HepG2 (cell line): ENCODE measurements at regions not wholly inside any gene's neighbourhood (a gene's known extent, or its start where the extent isn't known, plus 50 kb on each side); places are given as distances from the start of the nearest gene placed in this dataset.

Experiments
- AGO1 ChIP-seq: fragments of 200-400 bp; formaldehyde crosslinking; IDR thresholded peaks from 2 replicates; pipeline ENCODE4 v1.6.1; 2017; ENCODE audit warnings: mild to moderate bottlenecking, low read depth, low read length, moderate library complexity; ENCODE audit not compliant: poor library complexity, severe bottlenecking
- E2F2 ChIP-seq: sonication (generic); formaldehyde crosslinking; IDR thresholded peaks from 2 replicates; pipeline ENCODE4 v1.4.0; 2020; ENCODE audit warnings: missing genetic modification reagents, borderline replicate concordance
- FOXO4 ChIP-seq: sonication (generic); formaldehyde crosslinking; conservative IDR thresholded peaks from 2 replicates; pipeline ENCODE4 v1.8.1; 2023; ENCODE audit warnings: missing genetic modification reagents
- HNF4G ChIP-seq, 2 experiments: sonication (generic) in 1 of 2; formaldehyde crosslinking in 1 of 2; IDR thresholded peaks; 2 replicates each; pipeline versions ENCODE4 v1.4.0 to v1.6.1; 2011 to 2020; ENCODE audit warnings: borderline replicate concordance in 2 of 2, low read depth in 2 of 2, mild to moderate bottlenecking in 2 of 2, low read length in 1 of 2, missing genetic modification reagents in 1 of 2, moderate library complexity in 1 of 2
- KLF15 ChIP-seq: sonication (generic); formaldehyde crosslinking; IDR thresholded peaks from 2 replicates; pipeline ENCODE4 v1.8.1; 2023; ENCODE audit warnings: borderline replicate concordance, mild to moderate bottlenecking, inconsistent platforms, missing genetic modification reagents, mixed read lengths
- KLF16 ChIP-seq, 2 experiments: sonication (generic) in 1 of 2; formaldehyde crosslinking in 1 of 2; IDR thresholded peaks; 2 replicates each; pipeline versions ENCODE4 v1.6.1 to v1.8.0; 2016 to 2023; ENCODE audit warnings: missing genetic modification reagents in 2 of 2, missing compliant biosample characterization in 1 of 2
- KLF9 ChIP-seq: IDR thresholded peaks from 2 replicates; pipeline ENCODE4 v1.6.1; 2016; ENCODE audit warnings: low read depth
- MED13 ChIP-seq: sonication (generic); formaldehyde crosslinking; IDR thresholded peaks from 2 replicates; pipeline ENCODE4 v1.5.0; 2020; ENCODE audit warnings: missing genetic modification reagents
- MED8 ChIP-seq: sonication (generic); formaldehyde crosslinking; IDR thresholded peaks from 2 replicates; pipeline ENCODE4 v1.8.1; 2023; ENCODE audit warnings: mild to moderate bottlenecking, missing genetic modification reagents; ENCODE audit not compliant: insufficient replicate concordance
- MTA3 ChIP-seq: sonication (generic); formaldehyde crosslinking; IDR thresholded peaks from 2 replicates; pipeline ENCODE4 v1.4.0; 2020; ENCODE audit warnings: missing genetic modification reagents
- SIX1 ChIP-seq: sonication (generic); formaldehyde crosslinking; IDR thresholded peaks from 2 replicates; pipeline ENCODE4 v1.4.0; 2020; ENCODE audit warnings: missing genetic modification reagents, borderline replicate concordance
- ZNF121 ChIP-seq: sonication (generic); formaldehyde crosslinking; IDR thresholded peaks from 2 replicates; pipeline ENCODE4 v1.5.0; 2020; ENCODE audit warnings: mild to moderate bottlenecking, missing genetic modification reagents
- ZNF337 ChIP-seq: sonication (generic); formaldehyde crosslinking; IDR thresholded peaks from 2 replicates; pipeline ENCODE4 v1.5.1; 2020; ENCODE audit warnings: missing genetic modification reagents, low read depth, mild to moderate bottlenecking, borderline replicate concordance
- ZNF547 ChIP-seq: sonication (generic); formaldehyde crosslinking; IDR thresholded peaks from 2 replicates; pipeline ENCODE4 v1.5.1; 2020; ENCODE audit warnings: mild to moderate bottlenecking, missing genetic modification reagents
- ZNF687 ChIP-seq: sonication (generic); formaldehyde crosslinking; IDR thresholded peaks from 2 replicates; pipeline ENCODE4 v1.5.1; 2020; ENCODE audit warnings: mild to moderate bottlenecking, missing genetic modification reagents, moderate library complexity
- ZNF75D ChIP-seq: sonication (generic); formaldehyde crosslinking; IDR thresholded peaks from 2 replicates; pipeline ENCODE4 v1.8.1; 2023; ENCODE audit warnings: missing genetic modification reagents, mild to moderate bottlenecking, borderline replicate concordance
- ZSCAN20 ChIP-seq: sonication (generic); formaldehyde crosslinking; IDR thresholded peaks from 2 replicates; pipeline ENCODE4 v1.4.0; 2020; ENCODE audit warnings: missing genetic modification reagents, mild to moderate bottlenecking, borderline replicate concordance
- ZUFSP ChIP-seq: sonication (generic); formaldehyde crosslinking; IDR thresholded peaks from 2 replicates; pipeline ENCODE4 v1.9.0; 2021; ENCODE audit warnings: missing genetic modification reagents, mild to moderate bottlenecking, borderline replicate concordance

GRCh38 chr1:54488779-54489626 is 59.0 kb upstream of the ACOT11 start (continued):
- no peak for TF ChIP-seq FOXO4 (CRISPR knock-in tag)
- no peak for TF ChIP-seq ZSCAN20
- TF ChIP-seq ZUFSP, result no peak
- peak; percentile 15 for TF ChIP-seq AGO1
- no peak for TF ChIP-seq ZNF75D
- TF ChIP-seq KLF16 (CRISPR knock-in tag; IDR thresholded peaks at IDR 0.05), result 0 out of 4 replicates have a peak, but pooled peaks of 1 of the 2 experiments have one; percentile 55
- peak; percentile 62 for TF ChIP-seq ZNF687 (CRISPR knock-in tag)
- no peak for TF ChIP-seq KLF15 (CRISPR knock-in tag)
- TF ChIP-seq MTA3 (CRISPR knock-in tag), result no peak
- TF ChIP-seq E2F2 (CRISPR knock-in tag), result no peak
- no peak for TF ChIP-seq MED8
- TF ChIP-seq ZNF337 (CRISPR knock-in tag), result no peak
- TF ChIP-seq HNF4G (IDR thresholded peaks at IDR 0.05; ENCODE audit: borderline replicate concordance, low read depth, low read length), result no peak
- TF ChIP-seq HNF4G (CRISPR knock-in tag; IDR thresholded peaks at IDR 0.05; ENCODE audit: borderline replicate concordance, low read depth), result no peak
- TF ChIP-seq SIX1, result no peak
- TF ChIP-seq KLF9 (CRISPR knock-in tag), result no peak
- TF ChIP-seq MED13, result no peak
- TF ChIP-seq ZNF121 (CRISPR knock-in tag), result peak; percentile 40; the same call in 1 of the 2 replicates
- no peak for TF ChIP-seq ZNF547 (CRISPR knock-in tag)
